ENCODE measurements at regions not wholly inside any gene's neighbourhood (a gene's known extent, or its start where the extent isn't known, plus 50 kb on each side); places are given as distances from the start of the nearest gene placed in this dataset.
"Not testable (repeated sequence)": the region's sequence is repeated elsewhere in the genome, so short reads cannot be mapped to it uniquely, and the experiment has no call there.

- not testable (repeated sequence) for TF ChIP-seq ZFX (IDR thresholded peaks at IDR 0.05; ENCODE audit: borderline replicate concordance); CTCF (IDR thresholded peaks at IDR 0.05)
Observed at GRCh38 chr16:13352796-13353195, 451.4 kb downstream of the SHISA9 start.

Measured in 22Rv1 (cell line).